HG02588 (cell line): ENCODE measurements at regions not wholly inside any gene's neighbourhood (a gene's known extent, or its start where the extent isn't known, plus 50 kb on each side); places are given as distances from the start of the nearest gene placed in this dataset.
"Not testable (repeated sequence)": the region's sequence is repeated elsewhere in the genome, so short reads cannot be mapped to it uniquely, and the experiment has no call there.

ENCODE experiments used
- ATAC-seq: cut with Tn5 transposase; IDR thresholded peaks from one replicate; pipeline ENCODE4 v1.9.1; 2021; ENCODE audit warnings: mild to moderate bottlenecking, moderate library complexity; ENCODE audit not compliant: unreplicated experiment

DNA sequence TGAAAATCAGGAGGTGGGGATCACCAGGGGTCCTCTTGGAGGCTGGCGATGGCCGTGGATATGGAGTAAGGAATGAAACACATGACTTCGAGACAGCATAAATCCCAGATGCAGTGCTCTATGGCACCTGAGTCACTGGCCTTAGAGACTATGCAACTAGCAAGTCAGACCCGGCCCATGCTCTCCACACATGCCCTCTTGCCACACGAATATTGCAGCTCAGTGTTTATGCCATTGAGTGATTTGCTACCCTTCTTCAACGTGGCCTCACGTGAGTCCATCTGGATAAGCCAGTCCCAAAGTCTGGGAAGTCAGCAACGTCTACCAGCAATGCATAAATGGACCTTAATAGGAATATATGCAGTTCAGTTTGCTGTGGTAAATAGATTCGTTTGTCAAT, 466.3 kb downstream of the CD83 start:
- ATAC-seq = no peak

DNA sequence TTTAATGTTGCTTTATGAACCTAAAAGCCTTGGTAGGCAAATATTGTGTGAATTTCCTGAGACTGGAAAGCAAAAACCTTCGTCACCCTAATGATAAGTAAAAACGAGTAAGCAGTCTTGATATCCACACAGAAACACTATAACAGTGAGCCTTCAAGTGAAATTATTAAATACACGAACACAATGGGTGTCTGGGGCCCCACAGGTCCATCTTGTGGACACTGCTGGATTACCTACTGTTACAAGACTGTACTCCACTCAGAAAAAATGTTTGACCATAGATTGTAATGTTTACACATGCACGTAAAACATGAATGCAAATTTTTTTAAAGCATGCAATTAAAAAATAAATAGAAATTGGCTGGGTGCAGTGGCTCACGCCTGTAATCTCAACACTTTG, 466.9 kb downstream of the CD83 start:
- ATAC-seq = no peak

DNA sequence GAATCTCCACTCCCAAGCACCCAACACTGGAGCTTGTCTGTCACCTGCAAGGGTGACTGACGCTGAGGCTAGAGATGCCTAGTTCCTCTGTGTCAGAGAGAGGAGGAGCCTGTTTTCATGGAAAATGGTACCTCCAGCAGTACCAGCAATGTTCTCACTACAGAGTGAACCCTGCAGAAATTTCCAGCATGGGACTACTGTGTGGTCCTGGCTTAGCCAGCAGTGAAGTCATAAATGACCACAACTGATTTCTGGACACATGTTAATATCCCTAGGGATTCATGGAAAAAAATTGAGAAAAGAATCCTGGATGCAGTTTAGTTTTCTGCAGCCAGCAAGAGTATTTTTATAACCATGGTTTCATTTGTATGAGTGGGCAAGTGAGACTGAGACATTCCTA, 468.1 kb downstream of the CD83 start:
- ATAC-seq = no peak

DNA sequence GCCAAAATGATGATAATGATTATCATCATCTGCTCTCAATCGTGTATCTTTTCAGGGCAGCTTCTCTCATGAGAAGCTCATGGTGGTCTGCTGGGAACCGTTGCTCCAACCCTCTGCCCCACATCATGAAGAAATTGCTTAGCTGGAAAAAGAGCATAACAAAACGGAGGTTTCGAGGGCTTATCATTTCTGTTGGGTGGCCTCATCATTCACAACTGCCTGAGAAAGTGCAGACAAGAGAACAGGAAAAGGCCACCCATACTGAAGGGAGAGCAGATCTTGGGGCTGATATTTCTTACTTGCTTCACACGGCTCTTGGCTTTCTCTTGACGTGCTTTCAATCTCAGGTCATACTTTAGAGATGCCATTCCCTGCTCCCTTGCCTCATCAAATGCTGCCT, 471.6 kb downstream of the CD83 start:
- no peak for ATAC-seq

DNA sequence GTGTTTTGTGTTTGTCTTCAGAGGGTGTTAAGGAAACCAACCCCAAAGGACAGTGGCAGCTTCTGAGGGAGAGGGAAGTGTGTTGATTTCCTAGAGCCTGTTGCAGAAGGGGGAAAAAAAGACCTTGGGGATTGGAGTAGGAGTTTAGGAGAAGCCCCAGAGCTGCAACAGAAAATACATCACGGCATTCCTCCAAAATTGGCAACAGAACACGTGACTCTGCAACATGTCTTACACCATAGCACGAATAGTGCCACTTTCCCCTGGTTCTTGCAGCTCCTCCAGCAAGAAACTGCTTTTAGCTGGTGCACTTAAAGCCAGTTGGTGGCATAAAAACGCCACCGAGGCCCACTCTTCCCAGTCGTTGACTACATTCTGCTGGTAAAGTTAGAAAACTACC, 473.0 kb downstream of the CD83 start:
- ATAC-seq = no peak

DNA sequence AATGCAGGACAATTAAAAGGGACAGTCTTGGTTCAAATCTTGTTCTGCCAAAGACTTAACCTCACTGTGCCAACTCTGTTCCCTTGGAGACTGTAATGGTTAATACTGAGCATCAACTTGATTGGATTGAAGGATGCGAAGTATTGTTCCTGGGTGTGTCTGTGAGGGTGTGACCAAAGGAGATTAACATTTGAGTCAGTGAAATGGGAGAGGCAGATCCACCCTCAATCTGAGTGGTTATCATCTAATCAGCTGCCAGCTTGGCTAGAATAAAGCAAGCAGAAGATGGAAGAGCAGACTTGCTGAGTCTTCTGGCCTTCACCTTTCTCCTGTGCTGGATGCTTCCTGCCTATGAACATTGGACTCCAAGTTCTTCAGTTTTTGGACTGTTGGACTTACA, 474.4 kb downstream of the CD83 start:
- ATAC-seq = no peak

DNA sequence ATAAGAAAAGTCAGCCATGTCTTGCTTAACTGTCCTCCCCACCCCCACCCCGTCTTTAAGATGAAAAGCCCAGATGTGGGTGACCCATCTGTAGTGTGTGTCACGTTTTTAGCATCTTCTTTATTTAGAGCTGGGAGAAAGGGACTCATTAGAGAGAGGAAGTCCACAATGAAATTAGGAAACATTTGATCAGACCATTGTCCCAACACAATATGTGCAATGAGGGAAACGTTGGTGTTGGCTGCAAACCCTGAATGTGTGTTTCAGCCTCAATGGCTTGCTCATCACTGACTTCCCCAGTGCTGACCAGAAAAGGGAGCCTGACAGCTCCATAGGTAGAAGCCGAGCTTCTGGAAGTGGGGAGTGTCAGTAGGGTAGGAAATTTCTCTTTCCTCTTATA, 475.7 kb downstream of the CD83 start:
- ATAC-seq = no peak

DNA sequence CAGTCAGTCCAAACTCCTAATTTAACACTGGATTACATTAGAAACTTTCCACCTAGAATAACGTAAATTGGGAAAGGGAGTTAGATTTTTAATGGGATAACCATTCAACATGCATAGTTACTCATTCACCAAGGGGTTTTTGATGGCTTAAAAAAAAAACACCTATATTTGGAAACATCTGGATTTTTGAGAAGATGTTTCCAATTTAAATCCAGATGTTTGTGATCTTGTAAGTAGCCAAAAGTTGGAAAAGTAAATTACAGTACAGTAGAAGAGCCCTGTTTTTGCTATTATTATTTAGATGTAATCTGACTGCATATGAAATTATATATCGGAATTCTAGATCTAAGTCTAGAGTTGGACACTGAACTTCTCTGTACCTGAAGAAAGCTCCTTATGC, 478.2 kb downstream of the CD83 start:
- no peak for ATAC-seq

DNA sequence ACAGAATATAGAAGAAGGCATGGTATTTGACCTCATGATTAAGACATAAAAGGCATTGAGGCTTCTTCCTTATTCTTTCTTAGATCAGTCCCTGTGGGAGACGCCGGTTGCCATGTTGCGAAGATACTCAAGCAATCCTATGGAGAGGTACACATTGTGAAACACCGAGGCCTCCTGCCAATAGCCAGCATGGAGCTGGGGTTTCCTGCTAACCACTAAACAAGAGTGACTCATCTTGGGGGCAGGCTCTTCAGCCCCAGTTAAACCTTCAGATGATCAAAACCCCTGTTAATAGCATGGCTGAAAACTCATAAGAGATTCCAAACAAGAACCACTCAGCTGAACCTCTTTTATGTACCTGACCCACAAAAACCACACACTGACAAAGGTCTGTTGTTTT, 478.8 kb downstream of the CD83 start:
- ATAC-seq = no peak

DNA sequence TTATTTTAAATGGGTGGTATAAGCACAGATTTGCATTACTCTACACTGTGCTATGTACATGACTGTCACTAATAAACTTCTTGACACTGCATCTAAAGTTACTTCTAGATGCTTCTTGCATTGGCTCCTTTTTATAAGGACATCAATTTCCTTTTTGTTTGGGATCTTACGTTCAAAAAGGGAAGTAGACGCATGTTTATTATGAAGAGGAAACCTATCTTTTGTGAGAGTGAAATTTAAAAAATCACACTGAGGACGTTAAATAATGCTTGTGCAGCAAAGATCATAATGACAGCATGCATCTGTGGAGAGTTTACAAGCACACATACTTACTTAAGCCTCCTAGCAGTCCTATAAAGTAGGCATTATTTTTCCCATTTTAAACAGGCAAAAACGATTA, 479.5 kb downstream of the CD83 start:
- ATAC-seq = no peak

DNA sequence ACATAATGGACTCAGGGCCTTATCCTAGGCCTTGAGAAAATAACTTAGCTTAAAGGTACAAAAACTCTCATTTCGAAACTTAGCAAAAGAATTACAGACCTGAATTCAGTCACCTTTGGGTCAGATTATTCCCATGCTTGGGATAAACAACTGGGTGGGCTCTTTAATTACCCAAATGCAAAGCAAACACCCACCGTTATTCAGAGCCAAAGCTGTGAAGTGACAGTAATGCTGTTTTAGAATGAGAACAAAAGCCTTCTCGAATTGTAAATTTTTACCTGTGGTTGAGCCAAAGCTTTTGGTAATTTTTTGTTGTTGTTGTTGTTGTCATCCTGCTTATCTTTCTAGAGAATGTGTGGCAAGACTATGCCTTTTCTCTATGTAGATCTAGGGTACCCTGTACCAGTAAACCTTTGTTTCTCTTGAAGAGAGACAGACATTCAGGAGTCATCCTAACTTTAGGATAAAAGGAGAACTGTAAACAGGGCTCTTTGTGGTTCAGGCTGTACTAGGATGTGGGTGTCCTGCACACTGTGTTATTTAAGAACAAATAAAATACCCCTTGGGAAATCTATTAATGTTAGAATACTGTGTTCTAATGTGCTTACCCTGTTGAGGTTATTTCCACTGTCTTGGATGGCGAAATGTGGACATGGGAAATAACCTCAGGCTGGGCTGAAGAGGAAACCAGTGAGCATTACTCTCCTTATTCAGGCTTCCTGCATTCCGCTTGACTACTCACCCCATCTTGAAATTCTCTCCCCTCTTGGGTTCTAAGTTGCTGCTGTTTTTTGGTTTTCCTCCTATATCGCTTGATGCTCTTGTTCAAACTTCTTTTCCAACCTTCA, 480.7 kb downstream of the CD83 start:
- ATAC-seq = no peak

DNA sequence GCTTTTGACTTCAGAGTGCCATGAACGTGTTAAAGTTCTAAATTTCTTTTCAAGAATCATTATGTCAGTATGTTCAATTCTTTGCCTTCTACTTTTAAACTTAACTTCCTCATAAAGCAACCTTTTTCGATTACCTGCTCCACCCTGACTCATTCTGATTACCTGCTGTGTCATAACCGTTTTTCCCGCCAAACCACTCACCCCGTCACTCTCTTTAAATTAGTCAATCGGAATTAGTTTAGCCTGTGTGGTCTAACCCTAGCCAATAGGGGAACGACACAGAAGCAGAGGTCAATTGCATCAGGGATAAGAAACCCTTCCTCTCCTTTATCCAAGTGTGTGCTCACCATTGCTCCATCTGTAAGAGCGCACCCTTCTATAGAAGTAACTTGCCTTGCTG, 482.7 kb downstream of the CD83 start:
- not testable (repeated sequence) for ATAC-seq

DNA sequence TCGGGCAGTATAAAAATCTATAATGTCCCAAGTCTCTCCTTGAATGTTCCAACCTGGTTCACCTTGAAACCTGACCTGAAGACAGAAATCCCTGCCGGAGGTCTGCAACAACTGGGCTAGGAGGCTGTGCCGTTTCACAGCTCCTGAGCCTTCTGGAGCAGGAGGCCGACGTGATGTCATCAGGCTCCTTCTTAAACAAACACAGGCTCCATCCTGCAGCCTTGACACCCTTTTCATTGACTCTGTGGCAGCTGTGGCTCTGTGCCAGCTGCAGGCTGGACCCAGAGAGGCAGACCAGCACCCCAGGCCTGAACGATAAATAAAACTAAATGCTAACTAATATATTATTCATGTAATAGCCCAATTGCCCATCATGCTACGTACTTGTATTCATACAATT, 483.9 kb downstream of the CD83 start:
- no peak for ATAC-seq

DNA sequence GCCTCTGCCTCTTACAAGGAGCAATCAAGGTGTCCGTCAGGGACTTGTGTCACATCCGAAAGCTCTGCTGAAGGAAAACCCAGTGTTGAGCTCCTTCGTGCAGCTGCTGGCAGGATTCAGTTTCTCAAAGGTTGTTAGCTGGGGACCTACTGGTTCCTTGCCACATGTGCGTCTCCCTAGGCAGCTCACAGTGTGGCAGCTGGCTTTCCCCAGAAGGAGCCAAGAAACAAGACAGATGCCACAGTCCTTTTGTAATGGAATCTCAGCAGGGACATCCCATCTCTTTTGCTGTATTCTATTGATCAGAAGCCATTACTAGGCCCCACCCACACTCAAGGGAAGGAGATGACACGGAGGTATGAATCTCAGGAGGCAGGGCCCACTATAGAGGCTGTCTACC, 488.8 kb downstream of the CD83 start:
- ATAC-seq = no peak

DNA sequence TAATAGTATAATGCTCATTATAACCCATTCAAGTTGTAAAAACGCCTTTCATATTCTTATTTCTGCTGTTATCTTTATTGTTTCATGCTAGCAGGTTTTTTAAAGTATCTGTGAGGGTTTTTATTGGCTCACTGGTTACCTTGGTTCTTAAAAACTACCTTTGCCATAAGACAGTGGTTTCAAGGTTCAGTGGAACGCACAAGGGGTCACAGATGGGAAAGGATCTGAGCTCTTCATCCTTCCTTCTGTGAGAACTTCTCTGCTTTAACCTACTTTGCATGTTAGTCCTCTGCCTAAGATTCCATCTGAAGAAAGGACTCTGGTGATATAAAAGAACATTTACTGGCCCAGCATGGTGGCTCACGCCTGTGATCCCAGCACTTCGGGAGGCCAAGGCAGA, 492.6 kb downstream of the CD83 start:
- no peak for ATAC-seq

DNA sequence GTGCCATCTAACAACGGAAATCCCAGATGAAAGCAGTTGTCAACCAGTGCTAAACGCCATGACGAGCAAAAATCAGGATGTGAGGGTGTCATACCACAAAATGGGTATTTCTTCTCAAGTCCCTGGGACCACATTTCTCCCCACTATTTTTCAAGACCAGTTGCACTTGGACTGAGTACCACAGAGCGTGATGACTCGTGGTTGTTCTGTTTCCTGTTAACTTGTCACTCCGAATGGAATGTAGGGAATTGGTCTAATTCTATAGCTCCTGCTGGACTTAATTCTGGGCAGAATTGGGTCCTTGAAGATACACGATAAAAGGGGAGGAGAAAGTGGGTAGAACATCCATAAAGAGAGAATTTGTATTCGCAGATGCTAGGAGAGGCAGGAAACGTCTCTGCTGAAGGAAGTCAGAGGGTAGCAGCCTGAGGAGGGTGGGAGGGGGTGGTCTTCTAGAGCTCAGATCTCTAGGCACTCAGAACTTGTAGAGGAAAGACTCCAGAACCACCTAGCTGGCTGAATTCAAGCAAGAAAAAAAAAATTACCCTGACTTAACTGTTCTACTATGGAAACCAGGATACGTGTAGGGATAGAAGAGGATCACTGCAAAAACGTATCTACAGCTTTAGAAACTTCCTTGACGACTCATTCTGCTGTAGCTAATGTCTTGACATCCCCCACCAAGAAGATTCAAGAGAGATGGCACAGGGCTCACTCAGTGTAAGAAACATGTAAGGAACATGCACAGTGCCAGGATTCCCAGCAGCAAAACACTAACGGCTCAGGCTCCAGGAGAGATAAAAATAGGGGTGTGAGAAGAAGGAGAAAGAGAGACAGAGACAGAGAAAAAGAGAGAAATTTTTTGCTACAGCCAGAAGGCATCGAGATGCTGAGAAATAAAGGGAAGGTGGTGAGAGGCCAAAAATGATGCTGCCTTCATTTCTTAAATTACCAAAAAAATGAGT, 494.7 kb downstream of the CD83 start:
- no peak for ATAC-seq

DNA sequence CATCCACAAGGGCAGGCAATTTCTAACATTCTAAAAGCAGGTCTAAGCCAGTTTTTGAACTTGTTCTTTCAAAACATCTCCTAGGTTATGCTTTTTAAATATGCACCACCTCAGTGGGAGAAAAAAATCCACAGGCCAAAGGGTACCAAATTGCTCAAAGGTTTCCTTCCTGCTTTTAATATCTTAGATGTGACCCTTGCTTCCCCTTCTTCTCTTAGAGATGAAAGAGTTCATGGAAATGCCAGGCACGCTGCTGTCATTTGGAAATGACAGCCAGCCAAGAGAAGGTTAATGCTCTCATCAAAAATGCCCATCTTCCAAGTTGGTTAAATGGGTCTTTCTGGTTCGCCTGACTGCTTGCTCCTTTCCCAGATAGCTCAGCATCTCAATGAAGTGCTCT, 497.1 kb downstream of the CD83 start:
- ATAC-seq = no peak

DNA sequence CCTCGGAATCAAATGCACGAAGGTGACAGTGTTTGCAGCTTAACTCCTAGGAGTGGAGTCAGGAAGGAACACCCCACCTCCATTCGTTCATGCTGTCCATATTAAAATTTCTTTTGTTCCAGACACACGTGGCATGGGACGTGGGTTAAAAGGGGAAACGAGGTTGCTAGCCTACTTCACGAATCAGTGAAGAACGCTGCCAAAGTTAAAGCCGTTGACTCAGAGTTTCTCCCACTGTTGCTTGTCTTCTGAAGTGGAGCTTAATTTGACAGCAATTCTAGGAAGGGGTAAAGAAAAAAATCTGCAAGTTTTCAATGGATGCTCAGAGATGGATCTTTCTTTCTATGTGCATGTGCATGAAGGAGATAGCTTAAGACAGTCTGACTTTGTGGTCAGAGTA, 499.1 kb downstream of the CD83 start:
- no peak for ATAC-seq

DNA sequence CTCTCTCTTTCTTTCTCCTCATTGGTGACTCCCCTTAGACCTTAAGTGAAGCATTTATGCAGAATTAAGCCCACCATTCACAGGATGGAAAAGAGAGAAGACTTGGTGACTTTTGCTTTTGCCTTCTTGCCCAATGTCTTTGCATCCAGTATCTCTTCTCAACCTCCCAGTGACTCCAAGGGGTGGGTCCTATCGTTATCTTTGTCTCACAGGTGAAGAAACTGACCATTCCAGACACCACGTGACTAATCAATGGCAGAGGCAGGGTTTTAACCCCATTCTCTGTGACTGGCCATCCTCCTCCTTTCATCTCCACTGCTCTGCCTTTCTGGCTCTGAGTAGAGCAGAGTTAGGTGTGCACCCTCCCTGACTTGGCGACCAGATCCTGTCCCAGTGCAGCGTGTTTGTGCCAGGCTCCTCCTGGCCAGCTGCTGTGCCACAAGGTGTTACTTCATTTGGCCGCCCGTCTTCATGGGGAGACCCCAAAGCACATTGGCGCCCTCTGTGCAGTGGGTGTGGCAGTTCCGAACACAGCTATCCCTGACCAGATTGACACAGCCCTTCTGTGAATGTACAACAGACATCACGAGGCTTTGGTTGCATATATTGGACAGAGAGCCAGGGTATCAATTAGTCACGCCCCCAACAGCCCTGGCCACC, 501.3 kb downstream of the CD83 start:
- no peak for ATAC-seq

DNA sequence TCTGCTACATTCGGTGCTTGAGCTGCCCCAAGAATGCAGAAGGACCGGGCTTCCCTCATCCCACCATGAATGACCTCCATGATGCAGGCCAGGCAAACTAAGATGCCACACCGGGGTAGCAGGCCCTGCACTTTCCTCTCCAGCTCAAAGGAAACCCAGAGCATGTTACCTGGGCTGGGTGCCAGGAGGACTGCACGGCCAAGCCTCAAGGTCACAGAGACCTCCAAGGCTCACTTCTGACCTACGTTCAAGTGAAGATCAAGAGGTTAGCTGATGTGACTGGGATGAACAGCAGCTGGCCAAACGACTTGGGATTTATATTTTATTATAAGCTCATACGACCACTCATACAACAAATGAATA, 501.8 kb downstream of the CD83 start:
- ATAC-seq = no peak

DNA sequence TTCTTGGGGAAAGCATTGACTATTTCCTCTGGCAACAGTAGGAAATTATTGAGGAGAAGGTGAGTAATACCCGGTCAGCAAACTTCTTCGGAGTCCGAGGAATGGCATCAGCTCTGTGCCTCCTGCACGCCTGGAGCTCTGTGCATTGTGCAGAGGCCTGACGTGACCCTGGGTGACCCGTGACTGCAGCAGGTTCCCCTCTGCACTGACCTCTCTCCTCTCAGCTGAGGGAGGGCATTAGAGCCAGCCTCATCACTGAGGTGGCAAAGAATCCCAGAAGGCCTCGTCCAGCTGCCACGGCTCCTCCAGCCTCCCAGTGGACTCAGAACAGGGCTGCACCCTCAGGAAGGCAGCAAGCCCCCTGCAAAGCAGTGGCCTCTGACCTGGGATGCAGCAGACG, 502.9 kb downstream of the CD83 start:
- no peak for ATAC-seq

DNA sequence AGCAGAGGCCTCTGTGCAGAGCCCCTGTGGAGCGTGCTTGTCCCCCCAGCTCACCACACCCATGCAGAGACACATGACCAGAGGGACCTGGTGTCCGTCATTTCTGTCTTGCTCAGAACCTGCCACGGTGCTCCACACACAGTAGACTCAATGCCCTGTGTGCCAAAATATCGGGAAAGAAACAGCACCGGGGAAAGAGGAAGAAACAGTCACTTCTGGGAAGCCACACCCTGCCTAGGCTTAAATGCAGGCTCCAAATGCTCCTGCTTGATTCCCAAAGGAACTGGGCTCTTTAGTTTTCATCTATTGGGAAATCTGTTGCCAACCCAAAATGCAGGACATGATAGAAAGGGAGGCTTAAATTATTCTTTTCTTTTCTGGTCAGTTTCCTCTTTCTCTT, 503.9 kb downstream of the CD83 start:
- ATAC-seq = no peak
